ENCODE measurements at regions not wholly inside any gene's neighbourhood (a gene's known extent, or its start where the extent isn't known, plus 50 kb on each side); places are given as distances from the start of the nearest gene placed in this dataset.
"Not testable (repeated sequence)": the region's sequence is repeated elsewhere in the genome, so short reads cannot be mapped to it uniquely, and the experiment has no call there.

GRCh38 chr6:30816791-30817739, 67.3 kb upstream of the DDR1 start:
- no peaks in the 10 kb centered on the region for H3K4me1 ChIP-seq (ENCODE audit: insufficient read depth, low read length, severe bottlenecking)
- no peaks in the 10 kb centered on the region for H3K27me3 ChIP-seq (ENCODE audit: insufficient read depth, low read length)
- H3K9ac ChIP-seq (ENCODE audit: low read length): no peak overlapping the region
- H3K4me2 ChIP-seq (ENCODE audit: low read length): no peak overlapping the region
- no peaks in the 10 kb centered on the region for H3K9me3 ChIP-seq (ENCODE audit: low read length)
- H2AFZ ChIP-seq (ENCODE audit: low read length): no peak overlapping the region
- H3K9me2 ChIP-seq (ENCODE audit: low read depth, low read length): no peaks in the 10 kb centered on the region
- no peaks in the 10 kb centered on the region for H3F3A ChIP-seq (ENCODE audit: insufficient read depth, low read length)
- no peaks in the 10 kb centered on the region for H3K79me2 ChIP-seq (ENCODE audit: insufficient read depth, low read length)
- no peak overlapping the region for H3K27ac ChIP-seq (ENCODE audit: low read depth, low read length, poor library complexity, severe bottlenecking)
- TF ChIP-seq EZH2 (IDR thresholded peaks at IDR 0.05; ENCODE audit: borderline replicate concordance, low read length): no peak
- no peak for TF ChIP-seq CTCF (IDR thresholded peaks at IDR 0.05; ENCODE audit: low read length)
- H4K20me1 ChIP-seq (ENCODE audit: insufficient read depth, low read length): no peaks in the 10 kb centered on the region
- no peaks in the 10 kb centered on the region; the same call in 1 of the 2 replicates for H3K36me3 ChIP-seq (ENCODE audit: insufficient read depth, low read length)
- no peak overlapping the region for H3K4me3 ChIP-seq (ENCODE audit: low read depth, low read length, poor library complexity, severe bottlenecking)

- not testable (repeated sequence) for H3K27ac ChIP-seq (ENCODE audit: low read depth, low read length, poor library complexity, severe bottlenecking); H3K9me3 ChIP-seq (ENCODE audit: low read length); H3K4me2 ChIP-seq (ENCODE audit: low read length); H3K36me3 ChIP-seq (ENCODE audit: insufficient read depth, low read length); H3K9me2 ChIP-seq (ENCODE audit: low read depth, low read length); H4K20me1 ChIP-seq (ENCODE audit: insufficient read depth, low read length); H3K4me3 ChIP-seq (ENCODE audit: low read depth, low read length, poor library complexity, severe bottlenecking); H3K4me1 ChIP-seq (ENCODE audit: insufficient read depth, low read length, severe bottlenecking); H3K9ac ChIP-seq (ENCODE audit: low read length); H3K79me2 ChIP-seq (ENCODE audit: insufficient read depth, low read length); H2AFZ ChIP-seq (ENCODE audit: low read length); H3K27me3 ChIP-seq (ENCODE audit: insufficient read depth, low read length); H3F3A ChIP-seq (ENCODE audit: insufficient read depth, low read length)
These were observed 68.0 kb upstream of the DDR1 start for GRCh38 chr6:30816296-30816695.

- H3K79me2 ChIP-seq (ENCODE audit: insufficient read depth, low read length); H4K20me1 ChIP-seq (ENCODE audit: insufficient read depth, low read length); H3K9me3 ChIP-seq (ENCODE audit: low read length); H3K4me1 ChIP-seq (ENCODE audit: insufficient read depth, low read length, severe bottlenecking); H3K4me2 ChIP-seq (ENCODE audit: low read length); H3K27me3 ChIP-seq (ENCODE audit: insufficient read depth, low read length); H2AFZ ChIP-seq (ENCODE audit: low read length); H3K9ac ChIP-seq (ENCODE audit: low read length); H3K4me3 ChIP-seq (ENCODE audit: low read depth, low read length, poor library complexity, severe bottlenecking); H3K27ac ChIP-seq (ENCODE audit: low read depth, low read length, poor library complexity, severe bottlenecking); H3K36me3 ChIP-seq (ENCODE audit: insufficient read depth, low read length); H3F3A ChIP-seq (ENCODE audit: insufficient read depth, low read length); H3K9me2 ChIP-seq (ENCODE audit: low read depth, low read length): not testable (repeated sequence)
These were observed 69.1 kb upstream of the DDR1 start for GRCh38 chr6:30815041-30815742.

- no peaks in the 10 kb centered on the region for H4K20me1 ChIP-seq (ENCODE audit: insufficient read depth, low read length)
- no peak overlapping the region for H3K27ac ChIP-seq (ENCODE audit: low read depth, low read length, poor library complexity, severe bottlenecking)
- no peaks in the 10 kb centered on the region for H3K9me2 ChIP-seq (ENCODE audit: low read depth, low read length)
- H3K9ac ChIP-seq (ENCODE audit: low read length): no peak overlapping the region
- no peaks in the 10 kb centered on the region for H3K27me3 ChIP-seq (ENCODE audit: insufficient read depth, low read length)
- no peak for TF ChIP-seq CTCF (IDR thresholded peaks at IDR 0.05; ENCODE audit: low read length)
- no peaks in the 10 kb centered on the region for H3K9me3 ChIP-seq (ENCODE audit: low read length)
- no peaks in the 10 kb centered on the region for H3K4me1 ChIP-seq (ENCODE audit: insufficient read depth, low read length, severe bottlenecking)
- H2AFZ ChIP-seq (ENCODE audit: low read length): no peak overlapping the region
- H3K4me3 ChIP-seq (ENCODE audit: low read depth, low read length, poor library complexity, severe bottlenecking): no peak overlapping the region
- H3F3A ChIP-seq (ENCODE audit: insufficient read depth, low read length): no peaks in the 10 kb centered on the region
- no peaks in the 10 kb centered on the region; the same call in 1 of the 2 replicates for H3K36me3 ChIP-seq (ENCODE audit: insufficient read depth, low read length)
- H3K79me2 ChIP-seq (ENCODE audit: insufficient read depth, low read length): no peaks in the 10 kb centered on the region
- H3K4me2 ChIP-seq (ENCODE audit: low read length): no peak overlapping the region
These were observed 69.9 kb upstream of the DDR1 start for GRCh38 chr6:30814146-30815040.

Measured in OCI-LY1 (cell line).